Breast epithelium (tissue), 3 donors: ENCODE measurements at regions not wholly inside any gene's neighbourhood (a gene's known extent, or its start where the extent isn't known, plus 50 kb on each side); places are given as distances from the start of the nearest gene placed in this dataset.

Experiments
- POLR2A ChIP-seq: fragments of 450-650 bp; IDR thresholded peaks from one replicate; pipeline ENCODE4 v1.6.1; 2016; ENCODE audit warnings: antibody characterized with exemption, mild to moderate bottlenecking, moderate library complexity
- POLR2AphosphoS5 ChIP-seq, 3 donors: sonication (generic); formaldehyde crosslinking; IDR thresholded peaks; one replicate each; pipeline ENCODE4 v1.6.1; 2017; ENCODE audit warnings: antibody characterized with exemption in 3 of 3
- TF ChIP-seq, protein P1 (sequence below), 3 donors: fragments of 450-650 bp; IDR thresholded peaks; one replicate each; pipeline ENCODE4 v1.5.1; 2016 to 2017; ENCODE audit warnings: antibody characterized with exemption in 3 of 3, mild to moderate bottlenecking in 3 of 3, moderate library complexity in 3 of 3

DNA sequence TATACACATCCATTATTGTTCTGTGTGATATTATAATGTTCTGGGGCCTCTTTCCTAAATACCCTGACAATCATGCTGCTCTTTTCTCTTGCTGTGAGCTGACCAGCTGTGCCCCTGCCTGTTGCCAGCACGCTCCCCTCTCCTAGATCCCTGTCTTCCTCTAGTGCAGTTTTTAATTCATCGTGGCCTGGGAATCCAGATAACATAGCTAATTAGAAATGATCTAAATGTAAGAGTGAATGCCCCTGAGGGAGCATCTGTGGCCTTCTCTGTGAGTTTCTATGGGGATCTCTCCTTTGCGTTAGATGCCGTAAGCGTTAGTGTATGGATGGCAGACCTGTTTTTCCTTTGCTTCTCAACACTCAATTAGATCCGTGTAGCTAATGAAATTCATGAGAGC is 434.3 kb downstream of the SPRY1 start:
- TF ChIP-seq, protein P1, sequence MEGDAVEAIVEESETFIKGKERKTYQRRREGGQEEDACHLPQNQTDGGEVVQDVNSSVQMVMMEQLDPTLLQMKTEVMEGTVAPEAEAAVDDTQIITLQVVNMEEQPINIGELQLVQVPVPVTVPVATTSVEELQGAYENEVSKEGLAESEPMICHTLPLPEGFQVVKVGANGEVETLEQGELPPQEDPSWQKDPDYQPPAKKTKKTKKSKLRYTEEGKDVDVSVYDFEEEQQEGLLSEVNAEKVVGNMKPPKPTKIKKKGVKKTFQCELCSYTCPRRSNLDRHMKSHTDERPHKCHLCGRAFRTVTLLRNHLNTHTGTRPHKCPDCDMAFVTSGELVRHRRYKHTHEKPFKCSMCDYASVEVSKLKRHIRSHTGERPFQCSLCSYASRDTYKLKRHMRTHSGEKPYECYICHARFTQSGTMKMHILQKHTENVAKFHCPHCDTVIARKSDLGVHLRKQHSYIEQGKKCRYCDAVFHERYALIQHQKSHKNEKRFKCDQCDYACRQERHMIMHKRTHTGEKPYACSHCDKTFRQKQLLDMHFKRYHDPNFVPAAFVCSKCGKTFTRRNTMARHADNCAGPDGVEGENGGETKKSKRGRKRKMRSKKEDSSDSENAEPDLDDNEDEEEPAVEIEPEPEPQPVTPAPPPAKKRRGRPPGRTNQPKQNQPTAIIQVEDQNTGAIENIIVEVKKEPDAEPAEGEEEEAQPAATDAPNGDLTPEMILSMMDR (IDR thresholded peaks at IDR 0.05) = no peak
- TF ChIP-seq POLR2A (no peak), POLR2AphosphoS5 (IDR thresholded peaks at IDR 0.05) (no peak)
